GM18505 (cell line): ENCODE measurements at regions not wholly inside any gene's neighbourhood (a gene's known extent, or its start where the extent isn't known, plus 50 kb on each side); places are given as distances from the start of the nearest gene placed in this dataset.

Source experiments
- ATAC-seq: cut with Tn5 transposase; IDR thresholded peaks from one replicate; pipeline ENCODE4 v1.9.1; 2021; ENCODE audit not compliant: unreplicated experiment
- POLR2A ChIP-seq: IDR thresholded peaks from 4 replicates; pipeline ENCODE4 v1.6.1; 2011; ENCODE audit warnings: borderline replicate concordance; ENCODE audit not compliant: insufficient read depth, insufficient read length; ENCODE audit errors: extremely low read depth

DNA sequence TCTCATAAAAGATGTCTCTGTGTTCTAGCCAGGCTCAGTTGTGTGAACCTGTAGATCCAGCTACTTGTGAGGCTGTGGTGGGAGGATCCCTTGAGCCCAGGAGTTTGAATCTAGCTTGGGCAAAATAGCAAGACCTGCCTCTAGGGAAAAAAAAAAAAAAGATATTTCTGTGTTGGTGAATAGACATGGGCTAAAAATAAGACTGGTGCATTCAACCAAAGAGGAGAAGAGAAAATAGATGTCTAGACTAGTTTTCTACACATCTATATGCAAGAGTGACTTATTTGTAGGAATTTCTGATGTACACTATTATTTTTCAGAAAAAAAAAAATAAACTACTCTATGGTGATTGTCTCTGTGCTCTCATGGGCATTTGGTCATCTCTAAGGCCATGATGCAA lies 555.1 kb downstream of the BCL11A start:
- ATAC-seq: no peak
- TF ChIP-seq POLR2A: no peak

DNA sequence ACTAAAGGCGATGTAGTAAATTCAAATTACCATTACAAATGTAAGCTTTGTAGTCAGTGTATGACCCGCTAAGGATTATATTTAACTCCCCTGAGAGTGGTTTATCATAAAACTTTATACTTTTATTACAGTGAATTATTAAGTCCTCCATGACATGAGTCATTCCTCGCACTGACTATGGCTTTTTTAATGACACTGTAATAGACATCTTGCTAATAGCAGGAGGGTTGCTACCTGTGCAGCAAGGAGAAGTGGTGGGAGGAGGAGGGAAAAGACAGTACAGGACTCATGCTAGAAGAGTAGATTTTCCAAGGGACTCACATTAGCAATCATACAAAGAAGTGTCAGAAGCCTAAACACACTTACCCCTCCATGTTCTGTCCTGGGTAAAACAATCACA lies 556.1 kb downstream of the BCL11A start:
- TF ChIP-seq POLR2A: no peak
- ATAC-seq: no peak

DNA sequence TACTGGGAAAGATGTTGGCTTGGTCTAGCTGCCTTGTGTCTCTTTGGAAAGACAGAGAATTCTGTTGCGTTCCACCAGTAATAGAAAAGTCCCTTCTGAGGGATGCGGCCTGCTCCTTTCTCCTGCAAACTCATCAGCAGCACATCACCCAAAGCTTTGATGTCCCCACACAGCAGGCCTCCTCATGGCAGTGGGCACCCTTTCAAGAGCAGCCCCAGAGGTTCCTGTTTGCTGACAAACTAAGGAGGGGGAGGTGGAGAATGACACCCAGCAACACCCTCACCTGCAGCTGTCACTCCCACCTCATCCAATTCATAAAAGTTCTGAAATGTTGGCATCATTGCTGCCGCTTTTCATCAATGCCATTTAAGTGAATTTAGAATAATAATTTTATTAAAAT lies 556.6 kb downstream of the BCL11A start:
- no peak for ATAC-seq
- no peak for TF ChIP-seq POLR2A

DNA sequence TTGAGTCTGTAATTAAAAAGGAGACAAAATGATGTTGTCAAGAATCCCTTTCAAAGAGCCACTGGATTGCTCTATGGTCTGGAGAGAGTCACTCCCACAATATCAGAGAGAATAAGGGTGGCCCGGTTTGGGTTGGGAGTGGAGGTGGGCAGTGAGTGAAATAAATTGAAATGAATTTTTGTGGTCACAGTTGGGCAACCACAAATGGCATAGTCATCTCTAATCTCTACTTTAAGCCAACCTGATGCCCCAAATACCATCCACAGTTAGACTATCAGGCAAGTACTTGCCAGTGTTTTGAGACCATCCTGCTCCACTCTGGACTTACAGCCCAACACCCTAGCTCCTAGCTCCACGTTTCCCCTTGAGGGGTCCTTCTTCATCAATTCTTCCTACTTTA lies 559.7 kb downstream of the BCL11A start:
- no peak for ATAC-seq
- TF ChIP-seq POLR2A: no peak

DNA sequence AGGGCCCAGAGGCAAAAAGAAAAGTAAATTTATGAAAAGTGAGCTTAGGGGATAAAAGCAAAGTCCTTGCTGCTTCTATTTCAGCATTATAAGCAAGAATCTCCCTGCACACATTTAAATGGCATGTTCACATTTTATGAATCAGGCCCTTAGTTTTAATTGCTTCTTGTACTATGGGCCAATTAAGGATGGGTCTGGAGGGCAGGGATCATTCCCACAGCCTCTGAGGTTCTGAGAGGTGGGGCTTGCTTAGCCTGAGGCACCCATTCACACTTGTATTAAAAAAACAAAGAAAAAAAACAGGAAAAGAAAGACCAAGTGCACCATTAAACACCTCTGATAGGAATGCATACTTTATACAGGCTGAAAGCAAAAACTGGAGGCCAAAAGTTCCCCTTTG lies 565.1 kb downstream of the BCL11A start:
- ATAC-seq: no peak
- no peak for TF ChIP-seq POLR2A

DNA sequence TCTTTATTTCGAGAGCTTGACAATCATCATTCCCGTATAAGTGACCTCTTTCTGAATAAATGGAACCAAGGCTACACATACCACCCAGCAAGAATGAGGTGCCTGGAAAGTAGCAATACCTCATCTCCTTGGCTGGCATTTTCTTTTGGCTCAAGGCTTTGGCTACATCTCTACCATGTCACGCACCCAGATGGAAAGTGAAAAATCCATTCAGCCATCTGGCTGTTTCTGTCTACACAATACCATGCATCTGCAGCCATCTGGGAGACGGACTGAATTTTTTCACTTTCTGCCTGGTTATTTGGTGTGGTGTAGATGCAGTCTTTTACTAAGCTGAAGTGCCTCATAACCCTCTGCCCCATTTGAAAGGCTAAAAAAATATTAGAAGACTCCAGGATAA lies 566.9 kb downstream of the BCL11A start:
- ATAC-seq: no peak
- TF ChIP-seq POLR2A: no peak

DNA sequence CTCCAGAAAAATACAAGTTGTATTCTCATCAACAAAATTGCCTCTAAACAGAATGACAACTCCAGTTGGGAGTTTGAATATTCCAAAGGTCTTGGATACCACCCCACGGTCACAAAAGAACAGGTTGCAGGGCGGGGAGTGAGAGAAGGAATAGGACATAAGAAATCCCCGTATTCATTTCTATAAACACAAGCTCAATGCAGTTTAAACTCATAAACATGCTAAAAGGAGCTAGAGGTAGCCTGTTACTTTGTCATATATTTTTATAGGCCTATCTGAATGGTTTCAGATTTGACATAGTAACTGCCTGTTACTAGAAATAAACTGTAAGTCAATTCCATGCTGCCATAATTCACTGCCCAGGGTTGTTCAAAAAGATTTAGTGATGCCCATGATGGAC lies 567.5 kb downstream of the BCL11A start:
- no peak for TF ChIP-seq POLR2A
- no peak for ATAC-seq

DNA sequence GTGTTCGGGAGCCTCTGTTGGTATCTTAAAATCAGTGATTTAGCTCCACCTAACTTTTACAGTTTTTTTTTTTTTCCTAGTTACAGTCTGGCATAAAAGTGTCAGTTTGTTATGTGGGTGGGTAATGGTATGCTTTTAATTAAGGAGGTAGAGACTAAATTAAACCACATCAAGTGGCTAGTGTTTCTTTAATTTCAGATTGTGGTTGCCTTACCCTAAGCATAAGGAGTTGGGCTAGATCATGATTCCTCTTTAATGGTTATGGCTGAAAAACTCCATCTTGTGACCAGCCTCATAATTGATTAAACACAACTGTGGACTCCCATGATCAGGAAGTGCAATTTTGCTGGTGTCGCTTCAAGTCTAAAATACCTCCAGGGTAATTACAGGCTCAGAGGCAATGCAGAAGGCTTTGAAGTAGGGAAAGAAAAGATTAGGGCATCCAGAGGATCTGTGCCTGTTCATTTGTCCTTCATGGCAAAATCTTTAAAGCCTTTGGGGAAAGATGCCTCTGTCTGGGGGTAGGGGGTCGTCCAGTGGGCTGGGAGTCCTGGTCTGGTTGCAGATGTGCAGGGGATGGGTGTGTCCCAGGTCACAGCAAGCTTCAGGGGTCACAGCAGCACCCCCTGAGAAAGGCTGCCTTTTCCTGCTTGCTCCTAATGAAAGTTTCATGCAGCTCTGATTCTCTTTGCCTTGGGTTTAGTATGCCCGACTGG lies 579.2 kb downstream of the BCL11A start:
- no peak for TF ChIP-seq POLR2A

DNA sequence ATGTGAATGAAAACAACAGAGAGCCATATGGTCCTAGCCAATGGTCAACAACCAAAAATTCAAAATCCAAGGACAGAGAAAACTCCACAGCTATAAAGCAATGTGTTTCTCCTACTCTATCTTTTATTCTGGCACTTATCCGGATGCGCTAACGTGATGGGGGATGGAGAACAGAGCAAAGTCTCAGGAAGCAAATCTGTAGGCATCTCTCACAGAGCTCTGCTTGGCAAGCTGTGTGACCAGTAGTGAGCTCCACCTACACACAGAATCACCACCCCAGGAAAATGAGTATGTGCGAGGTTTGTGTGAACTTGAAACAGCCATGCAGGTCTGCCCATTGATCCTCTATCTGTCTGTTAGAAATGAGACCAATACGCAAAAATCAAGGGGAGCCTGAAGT lies 584.3 kb downstream of the BCL11A start:
- TF ChIP-seq POLR2A: no peak
- ATAC-seq: no peak

More for the DNA sequence above, 579.2 kb downstream of the BCL11A start:
- ATAC-seq: no peak

DNA sequence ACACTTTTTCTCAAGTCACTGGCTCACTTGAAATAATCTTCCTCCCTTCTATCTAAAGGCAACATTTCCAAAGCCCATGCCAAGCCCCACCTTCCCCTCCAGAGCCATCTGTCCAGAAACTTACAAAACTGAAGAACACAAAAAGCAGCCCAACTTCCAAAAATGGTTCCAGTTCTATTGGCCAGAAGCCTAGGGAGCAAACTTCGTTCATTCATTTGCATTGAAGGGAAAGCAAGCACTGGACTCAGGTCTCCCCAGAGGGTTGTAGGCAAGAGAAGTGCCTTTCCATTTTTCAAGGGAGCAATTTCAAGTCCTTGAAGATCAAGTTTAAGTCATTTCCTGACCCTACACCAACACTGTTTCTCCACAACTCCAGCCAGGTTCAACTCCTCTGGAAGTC lies 585.0 kb downstream of the BCL11A start:
- TF ChIP-seq POLR2A: no peak
- ATAC-seq: no peak

DNA sequence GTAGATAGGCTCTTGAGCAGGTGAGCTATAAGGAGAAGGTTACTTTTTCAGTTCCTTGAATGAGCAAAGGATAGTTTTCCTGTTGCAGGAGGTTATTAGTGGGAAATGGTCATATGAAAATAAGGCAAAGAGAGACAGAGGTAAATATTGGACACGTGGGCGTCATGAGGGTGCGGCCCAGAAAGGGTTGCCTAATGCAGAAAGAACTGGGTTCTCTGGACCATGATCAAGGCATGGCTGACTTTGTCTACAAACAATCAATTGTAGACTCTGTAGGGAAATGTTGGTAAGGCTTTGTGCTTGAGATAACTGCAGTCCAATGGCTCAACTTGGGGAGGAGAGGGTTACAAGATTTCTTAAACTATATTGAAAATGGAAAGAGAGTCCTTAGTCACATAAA lies 585.8 kb downstream of the BCL11A start:
- TF ChIP-seq POLR2A: no peak

DNA sequence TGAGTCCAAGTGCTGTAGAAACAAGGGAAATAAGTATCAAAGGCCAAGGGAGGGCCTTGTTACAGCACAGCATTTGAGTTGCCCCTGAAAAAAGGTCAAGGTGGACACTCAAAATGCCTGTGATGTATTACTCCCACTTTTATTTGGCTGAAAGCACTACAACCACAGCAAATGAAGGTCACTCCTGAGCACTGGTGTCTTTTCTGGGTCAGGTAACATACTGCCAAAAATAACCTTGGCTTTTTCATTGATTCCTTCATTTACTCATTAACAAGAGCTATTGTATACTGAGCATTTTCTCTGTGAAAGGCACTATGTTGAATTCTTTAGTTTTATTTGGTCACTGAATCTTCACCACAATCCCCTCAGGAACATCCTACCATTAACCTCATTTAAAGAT lies 590.3 kb downstream of the BCL11A start:
- TF ChIP-seq POLR2A: no peak
- no peak for ATAC-seq

More for the DNA sequence above, 585.8 kb downstream of the BCL11A start:
- no peak for ATAC-seq

DNA sequence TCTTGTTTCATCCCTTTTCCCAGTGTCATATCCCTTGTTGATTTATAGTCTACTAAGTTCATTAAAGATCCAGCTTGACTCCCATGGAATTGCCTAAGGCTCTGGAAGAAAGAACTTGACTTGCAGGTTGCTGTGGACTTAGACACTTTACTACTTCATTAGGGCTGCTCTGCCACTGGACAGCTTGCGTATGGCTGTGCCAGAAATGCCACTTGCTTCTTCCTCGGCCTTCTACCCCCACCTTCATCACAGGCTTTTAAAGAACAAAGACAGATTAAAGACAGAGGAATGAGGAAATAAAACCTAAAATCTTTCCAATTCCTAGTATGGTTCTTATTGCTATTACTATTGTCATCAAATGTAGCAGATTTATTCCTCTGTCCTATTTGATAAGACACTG lies 591.7 kb downstream of the BCL11A start:
- TF ChIP-seq POLR2A: no peak
- ATAC-seq: no peak

DNA sequence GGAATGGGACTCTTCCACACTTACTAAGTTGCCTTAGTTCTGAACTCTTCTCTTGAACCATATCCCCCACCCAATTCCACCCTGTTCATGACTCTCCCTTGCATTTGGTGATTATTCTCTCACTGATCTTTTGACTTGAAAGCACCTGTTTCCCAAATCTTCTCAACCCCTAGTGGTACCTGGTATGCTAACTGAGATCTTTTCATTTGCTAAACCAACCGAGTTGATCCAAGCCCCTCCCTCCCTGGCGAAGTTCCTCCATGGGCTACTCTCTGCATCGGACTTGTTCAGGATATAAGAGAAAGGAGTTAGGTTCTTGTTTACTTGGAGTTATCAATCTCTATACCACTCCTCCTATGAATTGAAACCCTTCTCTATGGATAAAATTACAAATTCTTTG lies 593.5 kb downstream of the BCL11A start:
- no peak for TF ChIP-seq POLR2A
- ATAC-seq: no peak

DNA sequence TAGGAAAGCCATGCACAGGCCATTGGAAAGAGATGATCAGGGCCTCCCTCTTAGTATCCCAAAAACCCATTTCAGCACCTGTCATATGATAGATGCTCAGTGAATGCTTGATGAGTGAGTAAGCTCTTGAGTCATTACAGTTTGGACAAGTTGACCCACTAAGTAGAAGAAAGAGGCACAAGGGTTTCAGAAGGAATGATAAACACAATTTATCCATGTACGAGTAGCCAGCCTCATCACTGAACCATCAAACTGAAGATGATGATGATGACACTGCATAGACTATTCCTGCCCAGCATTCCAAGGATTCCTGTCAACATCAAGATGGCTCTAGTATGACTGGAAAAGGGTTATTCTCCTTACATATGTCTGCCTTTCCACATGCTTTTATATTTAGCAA lies 596.0 kb downstream of the BCL11A start:
- no peak for ATAC-seq
- TF ChIP-seq POLR2A: no peak
